DMS153 treated with DMSO at 0.1 percent for 48 hours (cell line): ENCODE measurements at regions not wholly inside any gene's neighbourhood (a gene's known extent, or its start where the extent isn't known, plus 50 kb on each side); places are given as distances from the start of the nearest gene placed in this dataset.
"Not testable (repeated sequence)": the region's sequence is repeated elsewhere in the genome, so short reads cannot be mapped to it uniquely, and the experiment has no call there.

Experiments used
- DNase-seq: peaks from one replicate; lab custom pipeline; 2025; ENCODE audit not compliant: unreplicated experiment; lab: John Stamatoyannopoulos, UW

GRCh38 chr7:93658163-93658562 lies 83.6 kb upstream of the CALCR start:
- not testable (repeated sequence) for DNase-seq

GRCh38 chr7:93651603-93652159 lies 77.2 kb upstream of the CALCR start:
- no peak for DNase-seq

- DNase-seq, result no peak
Measured at GRCh38 chr7:93646538-93646937, 72.0 kb upstream of the CALCR start.

- no peak for DNase-seq
Measured at GRCh38 chr7:93636276-93636675, 61.8 kb upstream of the CALCR start.

GRCh38 chr7:93632371-93632770 lies 57.8 kb upstream of the CALCR start:
- no peak for DNase-seq

GRCh38 chr7:93629291-93629801 lies 54.8 kb upstream of the CALCR start:
- no peak for DNase-seq

GRCh38 chr7:93626869-93627268 lies 52.3 kb upstream of the CALCR start:
- DNase-seq, result no peak
